Tongue (tissue), 1 donor: ENCODE measurements at regions not wholly inside any gene's neighbourhood (a gene's known extent, or its start where the extent isn't known, plus 50 kb on each side); places are given as distances from the start of the nearest gene placed in this dataset.

ENCODE experiments used
- DNase-seq: peaks from one replicate; pipeline ENCODE4 v3.0.0-alpha.2; 2015

GRCh38 chr7:17131060-17131345, 167.4 kb upstream of the AHR start:
- no peak for DNase-seq

DNA sequence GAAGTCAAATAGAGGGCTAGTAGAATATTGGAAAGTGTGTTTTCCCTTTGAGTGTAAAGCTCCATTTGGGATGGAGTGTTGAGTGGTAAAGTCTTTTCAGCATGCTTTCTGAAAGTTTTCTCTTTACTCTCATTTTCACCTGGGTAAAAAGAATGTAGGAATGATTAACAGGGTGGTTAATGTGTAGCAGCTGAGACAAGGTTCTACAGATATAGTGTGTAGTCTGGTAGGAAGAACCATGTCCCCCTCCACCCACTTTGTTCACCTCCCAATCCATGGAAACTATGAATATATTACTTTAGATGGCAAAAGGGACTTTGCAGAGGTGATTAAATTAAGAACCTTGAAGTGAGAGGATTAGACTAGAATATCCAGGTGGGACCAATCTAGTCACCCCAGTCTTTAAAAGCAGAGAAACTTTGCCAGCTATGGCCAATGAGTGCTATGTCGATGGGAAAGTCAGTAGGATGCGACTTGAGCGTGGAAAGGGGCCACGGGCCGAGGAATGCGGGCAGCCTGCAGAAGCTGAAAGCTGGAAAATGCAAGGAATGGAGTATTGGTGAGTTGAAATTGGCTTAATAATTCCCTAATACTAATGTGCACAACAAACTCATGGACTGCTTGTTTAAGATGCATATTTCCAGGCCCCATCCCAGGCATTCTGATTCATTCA, 166.3 kb upstream of the AHR start:
- no peak for DNase-seq

DNA sequence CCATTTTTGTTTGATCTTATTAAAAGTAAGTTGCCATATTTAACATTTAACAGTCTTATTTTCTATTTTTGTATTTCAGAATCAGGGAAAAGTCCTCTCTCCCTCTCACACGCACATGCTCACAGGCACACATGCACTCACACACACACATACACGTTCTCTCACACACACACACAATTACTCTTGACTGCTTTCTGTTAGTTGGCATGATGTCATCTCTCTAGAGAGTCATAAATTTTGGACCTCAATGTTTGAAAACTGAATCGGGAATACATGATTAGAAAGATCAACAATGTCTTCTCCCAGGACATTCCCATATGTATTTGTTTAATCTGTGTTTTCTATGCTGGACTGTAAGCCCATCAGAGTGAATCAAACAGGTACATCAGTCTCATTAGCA, 165.7 kb upstream of the AHR start:
- DNase-seq, result no peak

- DNase-seq, result no peak
These were observed 164.5 kb upstream of the AHR start for GRCh38 chr7:17133977-17134376.

GRCh38 chr7:17134786-17135185, 163.7 kb upstream of the AHR start:
- no peak for DNase-seq

GRCh38 chr7:17136126-17136525, 162.3 kb upstream of the AHR start:
- no peak for DNase-seq

DNA sequence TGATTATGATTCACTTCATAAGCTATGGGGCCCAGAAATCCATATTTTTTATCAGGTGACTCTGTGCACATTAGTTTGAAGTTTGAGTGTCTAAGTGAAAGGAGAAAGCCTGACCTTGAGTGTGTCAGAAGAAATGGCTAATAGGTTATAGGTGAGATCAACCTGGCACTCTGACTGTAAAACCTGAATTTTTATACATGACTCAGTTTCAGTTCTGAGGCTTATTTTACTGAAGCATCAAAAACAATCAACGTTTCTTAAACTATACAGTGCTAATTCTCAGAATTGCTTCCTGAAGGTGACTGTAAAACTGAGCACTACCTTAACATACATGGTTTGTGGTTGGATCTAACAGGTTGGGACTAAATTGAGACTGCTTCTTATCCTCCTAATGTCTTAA, 159.4 kb upstream of the AHR start:
- DNase-seq, result no peak

- DNase-seq, result no peak
These were observed 158.0 kb upstream of the AHR start for GRCh38 chr7:17140406-17140805.

GRCh38 chr7:17142831-17143541, 155.5 kb upstream of the AHR start:
- DNase-seq, result no peak

- DNase-seq, result no peak
These were observed 154.1 kb upstream of the AHR start for GRCh38 chr7:17144322-17144721.

- DNase-seq, result peak; percentile 24
These were observed 151.8 kb upstream of the AHR start for GRCh38 chr7:17146621-17147020.

DNA sequence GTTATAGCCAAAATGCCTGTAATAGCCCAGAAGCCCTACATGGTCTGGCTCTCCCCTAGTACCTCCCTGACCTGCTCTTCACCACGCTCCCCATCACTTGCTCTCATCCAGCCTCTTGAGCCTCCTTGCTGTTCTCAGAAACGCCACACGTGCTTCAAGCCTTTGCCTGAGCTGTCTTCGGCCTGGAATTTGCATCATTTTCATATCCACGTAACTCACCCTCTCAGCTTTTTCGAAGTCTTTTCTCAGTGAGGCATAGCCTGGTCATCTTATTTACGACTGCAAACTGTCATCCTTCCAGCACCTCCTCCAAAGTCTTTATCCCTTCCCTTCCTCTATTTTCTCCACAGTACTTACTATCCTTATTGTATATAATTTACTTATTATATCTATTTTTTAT, 151.0 kb upstream of the AHR start:
- DNase-seq, result no peak

GRCh38 chr7:17150018-17150417, 148.4 kb upstream of the AHR start:
- DNase-seq, result no peak

DNA sequence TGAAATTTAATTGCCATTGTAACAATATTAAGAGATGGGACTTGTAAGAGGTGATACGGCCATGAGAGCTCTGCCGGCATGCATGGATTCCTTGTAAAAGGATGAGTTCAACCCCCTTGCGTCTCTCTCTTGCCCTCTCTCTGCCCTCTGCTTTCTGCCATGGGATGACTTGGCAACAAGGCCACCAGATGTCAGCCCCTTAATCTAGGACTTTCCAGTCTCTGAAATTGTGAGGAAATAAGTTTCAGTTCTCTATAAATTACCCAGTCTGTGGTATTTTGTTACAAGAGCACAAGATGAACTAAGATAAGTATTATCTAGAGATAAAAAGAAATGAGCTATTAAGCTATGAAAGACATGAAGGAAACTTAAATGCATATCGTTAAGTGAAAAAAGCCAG, 145.7 kb upstream of the AHR start:
- DNase-seq, result no peak

- no peak for DNase-seq
These were observed 144.9 kb upstream of the AHR start for GRCh38 chr7:17153536-17153935.

DNA sequence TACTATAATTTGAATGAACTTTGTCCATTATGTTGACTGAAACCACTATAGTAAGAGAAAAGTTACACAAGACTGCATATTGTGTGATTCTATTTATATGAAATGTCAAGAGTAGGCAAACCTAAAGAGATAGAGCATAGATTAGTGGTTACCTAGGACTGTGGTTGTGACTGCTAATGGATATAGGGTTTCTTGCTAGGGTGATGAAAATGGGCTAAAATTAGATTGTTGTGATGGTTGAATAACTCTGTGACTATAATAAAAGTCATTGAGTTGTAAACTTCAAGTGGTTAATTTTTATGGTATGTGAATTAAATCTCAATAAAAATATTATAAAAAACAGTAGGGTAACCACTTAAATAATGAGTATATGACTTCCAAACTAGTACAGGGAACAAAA, 142.9 kb upstream of the AHR start:
- DNase-seq, result no peak

DNA sequence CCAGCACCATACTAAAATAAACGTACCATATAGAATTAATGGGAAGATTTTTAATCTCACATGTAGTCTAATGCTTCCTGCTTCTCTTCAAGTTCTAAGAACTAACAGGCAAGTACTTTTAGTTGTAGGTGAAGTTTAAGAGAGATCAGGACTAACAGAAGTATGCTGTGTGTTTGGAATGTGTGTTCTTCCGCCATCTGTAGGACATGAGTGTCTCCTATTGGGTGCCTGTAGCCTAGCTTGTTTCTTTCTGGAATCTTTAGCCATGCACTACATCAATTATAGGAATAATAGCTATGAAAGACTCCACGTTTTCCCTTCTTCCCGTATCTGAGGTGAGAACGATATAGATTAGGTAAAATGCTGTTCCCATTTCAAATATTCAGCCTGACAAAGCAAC, 140.2 kb upstream of the AHR start:
- no peak for DNase-seq

DNA sequence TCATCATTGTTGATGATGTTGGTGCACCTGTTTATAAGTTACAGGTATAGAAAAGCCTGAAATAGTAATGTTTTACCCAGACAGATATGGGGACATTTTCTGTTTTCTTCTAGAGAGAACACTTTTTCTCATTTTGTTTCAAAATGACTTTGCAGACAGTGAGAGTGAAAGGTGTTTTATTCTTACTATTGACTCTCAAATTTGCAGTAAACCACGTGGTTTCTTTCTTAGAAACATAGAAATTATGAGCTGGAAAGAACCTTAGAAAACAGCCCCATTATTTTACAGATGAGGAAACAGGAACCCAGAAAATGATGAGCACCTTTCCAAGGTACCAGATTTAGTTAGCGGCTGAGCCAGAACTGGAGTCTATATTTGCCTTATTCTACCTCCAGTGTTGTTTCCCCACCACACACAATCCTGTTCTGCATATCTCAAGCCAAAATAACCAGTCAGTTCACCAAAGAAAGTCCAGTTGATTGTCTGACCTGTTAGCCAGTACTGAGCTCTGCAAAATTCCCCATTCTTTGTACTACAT, 138.9 kb upstream of the AHR start:
- DNase-seq, result no peak

- no peak for DNase-seq
These were observed 131.6 kb upstream of the AHR start for GRCh38 chr7:17166824-17167379.

DNA sequence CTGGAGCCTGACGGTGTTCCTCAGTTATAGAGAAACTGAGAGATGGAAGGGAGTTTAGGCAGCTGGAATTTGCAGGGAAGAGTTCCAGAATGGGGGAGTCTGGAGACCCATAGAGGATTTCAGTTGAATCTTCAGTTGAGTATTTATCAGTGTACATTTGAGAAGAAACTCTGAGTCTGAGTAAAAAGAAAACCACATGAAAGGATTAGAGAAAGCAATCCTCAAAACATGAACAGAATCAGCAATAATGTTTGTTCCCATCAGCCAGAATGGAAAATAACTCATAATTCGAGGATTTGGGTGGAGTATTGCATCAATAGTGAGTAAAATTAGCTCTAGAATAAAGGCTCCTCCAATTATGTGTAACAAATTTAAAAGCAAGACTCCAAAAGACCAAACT, 130.0 kb upstream of the AHR start:
- DNase-seq, result no peak

- no peak for DNase-seq
These were observed 127.0 kb upstream of the AHR start for GRCh38 chr7:17171427-17171826.

DNA sequence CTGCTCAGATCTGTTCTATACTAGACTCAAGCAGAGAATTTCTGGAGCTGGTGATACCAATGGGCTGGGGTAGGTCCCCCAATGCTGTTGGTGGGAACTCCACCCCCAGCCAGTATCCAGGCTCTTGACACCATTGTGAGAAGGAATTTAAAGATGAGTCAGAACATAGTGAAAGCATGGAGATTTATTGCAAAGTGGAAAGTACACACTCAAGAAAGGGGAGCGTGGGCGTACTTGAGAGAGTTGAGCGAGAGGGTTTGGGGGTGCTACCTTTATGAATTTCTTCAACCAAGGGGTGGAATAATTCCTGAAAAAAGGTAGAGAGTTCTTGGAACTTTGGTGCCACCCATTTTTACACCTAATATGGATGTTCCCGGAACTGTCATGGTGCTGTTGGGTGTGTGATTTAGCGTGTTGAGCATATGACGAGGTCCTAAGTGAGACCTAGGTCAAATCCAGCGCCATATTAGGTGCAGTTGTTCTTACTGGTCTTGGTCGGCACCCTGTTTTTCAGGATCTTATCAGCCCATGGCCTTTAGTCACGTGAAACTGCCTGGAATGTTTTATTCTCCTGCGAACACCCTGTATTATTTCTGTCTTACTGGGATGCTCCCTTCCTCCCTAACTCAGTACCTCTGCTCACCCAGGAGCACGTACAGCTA, 122.0 kb upstream of the AHR start:
- DNase-seq, result no peak

DNA sequence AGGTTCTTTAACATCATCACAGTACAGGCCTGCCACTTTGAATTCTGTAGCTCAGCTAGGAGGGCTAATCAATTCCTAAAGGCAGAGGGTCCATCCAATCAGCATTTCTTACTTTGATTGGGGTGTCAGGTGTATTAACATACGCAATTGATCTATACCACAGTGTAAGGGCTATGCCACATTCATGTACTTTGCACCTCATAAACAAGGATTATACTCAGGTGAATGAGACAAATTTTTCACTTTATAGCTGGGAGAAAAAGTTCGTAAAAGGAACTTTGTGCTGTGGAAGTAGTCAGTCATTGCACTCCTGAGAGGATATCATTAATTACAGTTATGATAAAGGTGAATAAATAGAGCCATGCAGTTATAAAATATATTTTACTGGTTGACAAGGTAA, 119.9 kb upstream of the AHR start:
- DNase-seq, result no peak

DNA sequence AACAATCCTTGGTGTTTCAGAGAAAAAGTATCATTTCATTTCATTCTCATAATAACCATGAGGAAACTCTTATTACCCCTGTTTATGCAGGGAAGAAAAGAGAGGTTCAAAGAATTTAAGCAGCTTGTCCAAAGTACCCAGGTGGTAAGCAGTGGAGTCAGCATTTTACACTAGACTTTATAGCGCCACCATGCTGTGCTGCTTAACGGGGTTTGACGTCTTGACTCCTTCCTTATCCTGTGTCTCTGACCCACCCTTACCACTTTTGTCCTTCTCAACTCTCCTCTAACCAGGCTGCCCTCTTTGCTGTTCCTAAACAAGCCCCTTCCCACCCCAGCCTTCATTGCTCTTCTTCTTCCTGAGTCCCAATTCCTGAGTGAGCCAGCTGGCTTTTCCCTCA, 117.0 kb upstream of the AHR start:
- DNase-seq, result no peak
